ENCODE measurements at regions not wholly inside any gene's neighbourhood (a gene's known extent, or its start where the extent isn't known, plus 50 kb on each side); places are given as distances from the start of the nearest gene placed in this dataset.

DNA sequence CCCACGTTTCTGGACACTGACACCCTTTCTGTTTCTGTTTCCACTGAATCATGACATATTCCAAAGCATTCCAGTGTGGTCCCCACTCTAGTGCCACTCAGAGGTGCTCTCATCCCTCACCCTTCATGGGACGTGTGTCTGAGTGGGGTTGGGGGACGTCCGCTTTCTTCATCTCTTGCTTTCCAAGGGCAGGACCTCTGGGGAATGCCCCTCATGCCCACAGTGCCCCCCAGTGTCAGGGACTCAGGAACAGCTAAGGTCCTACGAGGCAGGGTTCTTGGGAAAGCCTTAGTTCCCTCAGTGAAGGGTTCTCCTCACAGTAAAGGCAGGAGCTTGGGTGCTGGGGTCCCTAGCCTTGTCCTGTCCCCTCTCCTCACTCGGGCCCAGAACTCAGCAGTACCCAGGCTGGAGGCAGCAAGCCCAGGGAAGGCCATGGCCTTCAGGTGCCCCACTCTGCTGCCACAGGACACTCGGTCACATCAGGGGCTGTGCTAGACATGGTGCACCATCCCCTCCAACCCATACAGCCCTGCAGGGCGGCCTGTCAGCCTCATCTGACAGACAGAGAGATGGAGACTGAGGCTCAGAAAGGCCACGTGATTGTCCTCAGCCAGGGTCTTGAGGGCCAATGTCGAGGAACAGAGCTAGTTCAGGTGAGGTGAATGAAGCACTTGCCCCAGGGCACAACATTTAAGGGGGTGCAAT lies 261.0 kb downstream of the TLE3 start (continued):
- TF ChIP-seq, protein P1, sequence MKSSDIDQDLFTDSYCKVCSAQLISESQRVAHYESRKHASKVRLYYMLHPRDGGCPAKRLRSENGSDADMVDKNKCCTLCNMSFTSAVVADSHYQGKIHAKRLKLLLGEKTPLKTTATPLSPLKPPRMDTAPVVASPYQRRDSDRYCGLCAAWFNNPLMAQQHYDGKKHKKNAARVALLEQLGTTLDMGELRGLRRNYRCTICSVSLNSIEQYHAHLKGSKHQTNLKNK (CRISPR knock-in tag; IDR thresholded peaks at IDR 0.05): no peak
- TF ChIP-seq NFE2L1 (CRISPR knock-in tag; IDR thresholded peaks at IDR 0.05) (no peak), GRHL2 (CRISPR knock-in tag; IDR thresholded peaks at IDR 0.05; ENCODE audit: insufficient replicate concordance, severe bottlenecking) (no peak), NFATC4 (CRISPR knock-in tag; IDR thresholded peaks at IDR 0.05) (no peak), ATF1 (CRISPR knock-in tag; IDR thresholded peaks at IDR 0.05) (no peak), MYBL2 (CRISPR knock-in tag; IDR thresholded peaks at IDR 0.05) (no peak), SP1 (CRISPR knock-in tag; conservative IDR thresholded peaks at IDR 0.05) (no peak)
- TF ChIP-seq, protein P2, sequence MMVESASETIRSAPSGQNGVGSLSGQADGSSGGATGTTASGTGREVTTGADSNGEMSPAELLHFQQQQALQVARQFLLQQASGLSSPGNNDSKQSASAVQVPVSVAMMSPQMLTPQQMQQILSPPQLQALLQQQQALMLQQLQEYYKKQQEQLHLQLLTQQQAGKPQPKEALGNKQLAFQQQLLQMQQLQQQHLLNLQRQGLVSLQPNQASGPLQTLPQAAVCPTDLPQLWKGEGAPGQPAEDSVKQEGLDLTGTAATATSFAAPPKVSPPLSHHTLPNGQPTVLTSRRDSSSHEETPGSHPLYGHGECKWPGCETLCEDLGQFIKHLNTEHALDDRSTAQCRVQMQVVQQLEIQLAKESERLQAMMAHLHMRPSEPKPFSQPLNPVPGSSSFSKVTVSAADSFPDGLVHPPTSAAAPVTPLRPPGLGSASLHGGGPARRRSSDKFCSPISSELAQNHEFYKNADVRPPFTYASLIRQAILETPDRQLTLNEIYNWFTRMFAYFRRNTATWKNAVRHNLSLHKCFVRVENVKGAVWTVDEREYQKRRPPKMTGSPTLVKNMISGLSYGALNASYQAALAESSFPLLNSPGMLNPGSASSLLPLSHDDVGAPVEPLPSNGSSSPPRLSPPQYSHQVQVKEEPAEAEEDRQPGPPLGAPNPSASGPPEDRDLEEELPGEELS (CRISPR knock-in tag; IDR thresholded peaks at IDR 0.05): no peak

DNA sequence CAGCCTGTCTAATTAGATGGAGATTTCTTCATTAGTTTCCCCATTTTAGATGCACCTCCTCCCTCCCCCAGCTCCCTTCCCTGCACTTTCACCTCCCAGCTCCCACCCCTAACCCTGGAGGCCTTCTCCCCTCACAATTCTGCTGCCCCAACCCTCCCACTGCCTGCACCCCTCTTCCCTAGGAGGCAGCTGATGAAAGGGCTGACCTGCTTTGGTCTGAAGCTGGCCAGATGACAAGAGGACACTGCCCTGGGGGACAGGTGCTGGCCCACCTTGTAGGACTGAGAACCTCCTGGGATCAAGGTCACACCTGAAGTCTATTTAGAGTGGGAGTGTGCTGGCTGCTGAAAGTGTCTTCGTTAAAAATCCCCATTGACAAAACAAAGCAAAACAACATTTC lies 259.4 kb downstream of the TLE3 start:
- Mint-ChIP-seq H3K27me3 (ENCODE audit: low read depth) (no peaks in the 10 kb centered on the region; the same call in 1 of the 2 replicates), H3K36me3 (no peaks in the 10 kb centered on the region), H3K9me3 (no peaks in the 10 kb centered on the region), H3K4me3 (no peak overlapping the region), H3K4me1 (peaks cover 6% of the 10 kb centered on the region), H3K27ac (no peak overlapping the region)
- DNase-seq (ENCODE audit: low spot score) (no peak), ATAC-seq (no peak)
- ChIA-PET CTCF (interaction anchor here (1.0 kb wide), 1 partner anchor 115 kb away, joined by 3 read pairs; no protein-coding TSS in a partner anchor), POLR2A (no interaction called here)
- TF ChIP-seq ZNF396 (CRISPR knock-in tag; IDR thresholded peaks at IDR 0.05; ENCODE audit: borderline replicate concordance) (no peak), KAT7 (CRISPR knock-in tag; IDR thresholded peaks at IDR 0.05; ENCODE audit: borderline replicate concordance) (no peak), MXD4 (CRISPR knock-in tag; IDR thresholded peaks at IDR 0.05; ENCODE audit: borderline replicate concordance) (no peak), TCF7 (CRISPR knock-in tag; IDR thresholded peaks at IDR 0.05; ENCODE audit: low read depth) (no peak), JAZF1 (CRISPR knock-in tag; IDR thresholded peaks at IDR 0.05) (no peak)
- TF ChIP-seq, protein P3, sequence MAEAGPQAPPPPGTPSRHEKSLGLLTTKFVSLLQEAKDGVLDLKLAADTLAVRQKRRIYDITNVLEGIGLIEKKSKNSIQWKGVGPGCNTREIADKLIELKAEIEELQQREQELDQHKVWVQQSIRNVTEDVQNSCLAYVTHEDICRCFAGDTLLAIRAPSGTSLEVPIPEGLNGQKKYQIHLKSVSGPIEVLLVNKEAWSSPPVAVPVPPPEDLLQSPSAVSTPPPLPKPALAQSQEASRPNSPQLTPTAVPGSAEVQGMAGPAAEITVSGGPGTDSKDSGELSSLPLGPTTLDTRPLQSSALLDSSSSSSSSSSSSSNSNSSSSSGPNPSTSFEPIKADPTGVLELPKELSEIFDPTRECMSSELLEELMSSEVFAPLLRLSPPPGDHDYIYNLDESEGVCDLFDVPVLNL (CRISPR knock-in tag; IDR thresholded peaks at IDR 0.05; ENCODE audit: borderline replicate concordance, low read depth): no peak
- TF ChIP-seq, protein P4, sequence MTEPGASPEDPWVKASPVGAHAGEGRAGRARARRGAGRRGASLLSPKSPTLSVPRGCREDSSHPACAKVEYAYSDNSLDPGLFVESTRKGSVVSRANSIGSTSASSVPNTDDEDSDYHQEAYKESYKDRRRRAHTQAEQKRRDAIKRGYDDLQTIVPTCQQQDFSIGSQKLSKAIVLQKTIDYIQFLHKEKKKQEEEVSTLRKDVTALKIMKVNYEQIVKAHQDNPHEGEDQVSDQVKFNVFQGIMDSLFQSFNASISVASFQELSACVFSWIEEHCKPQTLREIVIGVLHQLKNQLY (CRISPR knock-in tag; IDR thresholded peaks at IDR 0.05): no peak
- TF ChIP-seq, protein P5, sequence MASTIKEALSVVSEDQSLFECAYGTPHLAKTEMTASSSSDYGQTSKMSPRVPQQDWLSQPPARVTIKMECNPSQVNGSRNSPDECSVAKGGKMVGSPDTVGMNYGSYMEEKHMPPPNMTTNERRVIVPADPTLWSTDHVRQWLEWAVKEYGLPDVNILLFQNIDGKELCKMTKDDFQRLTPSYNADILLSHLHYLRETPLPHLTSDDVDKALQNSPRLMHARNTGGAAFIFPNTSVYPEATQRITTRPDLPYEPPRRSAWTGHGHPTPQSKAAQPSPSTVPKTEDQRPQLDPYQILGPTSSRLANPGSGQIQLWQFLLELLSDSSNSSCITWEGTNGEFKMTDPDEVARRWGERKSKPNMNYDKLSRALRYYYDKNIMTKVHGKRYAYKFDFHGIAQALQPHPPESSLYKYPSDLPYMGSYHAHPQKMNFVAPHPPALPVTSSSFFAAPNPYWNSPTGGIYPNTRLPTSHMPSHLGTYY (CRISPR knock-in tag; IDR thresholded peaks at IDR 0.05): no peak
- TF ChIP-seq, protein P6, sequence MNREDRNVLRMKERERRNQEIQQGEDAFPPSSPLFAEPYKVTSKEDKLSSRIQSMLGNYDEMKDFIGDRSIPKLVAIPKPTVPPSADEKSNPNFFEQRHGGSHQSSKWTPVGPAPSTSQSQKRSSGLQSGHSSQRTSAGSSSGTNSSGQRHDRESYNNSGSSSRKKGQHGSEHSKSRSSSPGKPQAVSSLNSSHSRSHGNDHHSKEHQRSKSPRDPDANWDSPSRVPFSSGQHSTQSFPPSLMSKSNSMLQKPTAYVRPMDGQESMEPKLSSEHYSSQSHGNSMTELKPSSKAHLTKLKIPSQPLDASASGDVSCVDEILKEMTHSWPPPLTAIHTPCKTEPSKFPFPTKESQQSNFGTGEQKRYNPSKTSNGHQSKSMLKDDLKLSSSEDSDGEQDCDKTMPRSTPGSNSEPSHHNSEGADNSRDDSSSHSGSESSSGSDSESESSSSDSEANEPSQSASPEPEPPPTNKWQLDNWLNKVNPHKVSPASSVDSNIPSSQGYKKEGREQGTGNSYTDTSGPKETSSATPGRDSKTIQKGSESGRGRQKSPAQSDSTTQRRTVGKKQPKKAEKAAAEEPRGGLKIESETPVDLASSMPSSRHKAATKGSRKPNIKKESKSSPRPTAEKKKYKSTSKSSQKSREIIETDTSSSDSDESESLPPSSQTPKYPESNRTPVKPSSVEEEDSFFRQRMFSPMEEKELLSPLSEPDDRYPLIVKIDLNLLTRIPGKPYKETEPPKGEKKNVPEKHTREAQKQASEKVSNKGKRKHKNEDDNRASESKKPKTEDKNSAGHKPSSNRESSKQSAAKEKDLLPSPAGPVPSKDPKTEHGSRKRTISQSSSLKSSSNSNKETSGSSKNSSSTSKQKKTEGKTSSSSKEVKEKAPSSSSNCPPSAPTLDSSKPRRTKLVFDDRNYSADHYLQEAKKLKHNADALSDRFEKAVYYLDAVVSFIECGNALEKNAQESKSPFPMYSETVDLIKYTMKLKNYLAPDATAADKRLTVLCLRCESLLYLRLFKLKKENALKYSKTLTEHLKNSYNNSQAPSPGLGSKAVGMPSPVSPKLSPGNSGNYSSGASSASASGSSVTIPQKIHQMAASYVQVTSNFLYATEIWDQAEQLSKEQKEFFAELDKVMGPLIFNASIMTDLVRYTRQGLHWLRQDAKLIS (CRISPR knock-in tag; IDR thresholded peaks at IDR 0.05; ENCODE audit: borderline replicate concordance): no peak
- TF ChIP-seq, protein P7, sequence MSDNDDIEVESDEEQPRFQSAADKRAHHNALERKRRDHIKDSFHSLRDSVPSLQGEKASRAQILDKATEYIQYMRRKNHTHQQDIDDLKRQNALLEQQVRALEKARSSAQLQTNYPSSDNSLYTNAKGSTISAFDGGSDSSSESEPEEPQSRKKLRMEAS (CRISPR knock-in tag; IDR thresholded peaks at IDR 0.05): no peak

Measured in WTC11 (cell line).